Kidney (tissue), 13 donors: ENCODE measurements at regions not wholly inside any gene's neighbourhood (a gene's known extent, or its start where the extent isn't known, plus 50 kb on each side); places are given as distances from the start of the nearest gene placed in this dataset.

ENCODE experiments used
- DNase-seq, 5 donors: peaks; one replicate each; pipeline ENCODE4 v3.0.0-alpha.2; 2013 to 2020
- FAIRE-seq: peaks from 2 replicates; lab custom pipeline; 2012; peaks lifted over from hg19 to GRCh38; lab: Jason Lieb, UNC
- H3K27ac ChIP-seq, 2 donors: one replicate each; pipeline ENCODE4 v1.7.0; 2013; ENCODE audit warnings: low read depth in 2 of 2, low read length in 2 of 2, inconsistent platforms in 1 of 2
- H3K27me3 ChIP-seq: one replicate; pipeline ENCODE4 v1.7.1; 2013; ENCODE audit warnings: low read length, inconsistent platforms; ENCODE audit not compliant: control insufficient read depth, insufficient read depth
- H3K36me3 ChIP-seq, 3 donors: one replicate each; pipeline versions ENCODE4 v1.7.0 to v1.7.1; 2013; ENCODE audit warnings: low read length in 3 of 3, control low read depth in 1 of 3, inconsistent platforms in 1 of 3; ENCODE audit not compliant: insufficient read depth in 3 of 3, control insufficient read depth in 2 of 3
- H3K4me1 ChIP-seq, 3 donors: one replicate each; pipeline versions ENCODE4 v1.7.0 to v1.7.1; 2013; ENCODE audit warnings: low read length in 3 of 3, inconsistent platforms in 1 of 3, low read depth in 1 of 3; ENCODE audit not compliant: control insufficient read depth in 2 of 3, insufficient read depth in 2 of 3
- H3K4me3 ChIP-seq, 3 donors: one replicate each; pipeline versions ENCODE4 v1.7.0 to v1.8.1; 2013; ENCODE audit warnings: low read length in 3 of 3, control low read depth in 1 of 3, inconsistent platforms in 1 of 3
- H3K9ac ChIP-seq, 3 donors: one replicate each; pipeline versions ENCODE4 v1.7.0 to v1.7.1; 2013; ENCODE audit warnings: low read length in 3 of 3, control low read depth in 1 of 3, inconsistent platforms in 1 of 3
- H3K9me3 ChIP-seq, 3 donors: one replicate each; pipeline versions ENCODE4 v1.7.0 to v1.7.1; 2013; ENCODE audit warnings: low read length in 3 of 3, control low read depth in 1 of 3, inconsistent platforms in 1 of 3; ENCODE audit not compliant: control insufficient read depth in 2 of 3, insufficient read depth in 1 of 3
- intact Hi-C: fragments of 100-400 bp; cut with DNase I; formaldehyde crosslinking; loops from one replicate; pipeline ENCODE4 v1.11.1; 2022
- TF ChIP-seq, protein P1 (sequence below): IDR thresholded peaks from 3 replicates; pipeline ENCODE4 v1.5.1; 2012; ENCODE audit warnings: mild to moderate bottlenecking, moderate library complexity, borderline replicate concordance; ENCODE audit not compliant: insufficient read depth; ENCODE audit errors: extremely low read depth
- donor health status: control.
- donor health status: control.
- donor health status: control.
- donor health status: control.
- donor health status: control.
- donor health status: DM: yes; HTN: yes; CAD: no.
- donor health status: Normal renal cell carcinoma (clear cell type).

DNA sequence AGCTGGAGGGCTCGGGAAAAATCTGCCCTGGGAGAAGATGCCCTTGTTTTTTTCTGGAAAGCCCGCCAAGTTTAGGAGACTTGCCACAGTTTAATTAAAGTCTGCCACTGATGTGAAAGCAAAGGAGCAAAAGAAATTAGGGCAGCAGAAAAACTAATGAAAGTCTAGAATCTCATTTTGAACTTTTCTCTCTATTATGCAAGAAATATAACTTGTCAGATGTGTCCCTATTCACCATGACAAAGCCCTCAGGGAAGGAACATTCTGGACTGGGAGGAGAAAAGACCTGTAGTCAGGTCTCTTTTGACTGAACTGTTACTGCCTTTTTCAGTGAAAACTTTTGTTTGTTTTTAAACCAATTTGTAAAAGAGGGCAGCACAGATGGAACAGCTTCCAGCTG, 715.5 kb downstream of the SORCS3 start:
- Histone ChIP-seq H3K4me1 (no peaks in the 10 kb centered on the region), H3K9me3 (no peaks in the 10 kb centered on the region), H3K4me3 (no peak overlapping the region), H3K27me3 (no peaks in the 10 kb centered on the region), H3K27ac (no peak overlapping the region), H3K9ac (no peak overlapping the region), H3K36me3 (no peaks in the 10 kb centered on the region)
- intact Hi-C loops, result no loop called here
- TF ChIP-seq, protein P1, sequence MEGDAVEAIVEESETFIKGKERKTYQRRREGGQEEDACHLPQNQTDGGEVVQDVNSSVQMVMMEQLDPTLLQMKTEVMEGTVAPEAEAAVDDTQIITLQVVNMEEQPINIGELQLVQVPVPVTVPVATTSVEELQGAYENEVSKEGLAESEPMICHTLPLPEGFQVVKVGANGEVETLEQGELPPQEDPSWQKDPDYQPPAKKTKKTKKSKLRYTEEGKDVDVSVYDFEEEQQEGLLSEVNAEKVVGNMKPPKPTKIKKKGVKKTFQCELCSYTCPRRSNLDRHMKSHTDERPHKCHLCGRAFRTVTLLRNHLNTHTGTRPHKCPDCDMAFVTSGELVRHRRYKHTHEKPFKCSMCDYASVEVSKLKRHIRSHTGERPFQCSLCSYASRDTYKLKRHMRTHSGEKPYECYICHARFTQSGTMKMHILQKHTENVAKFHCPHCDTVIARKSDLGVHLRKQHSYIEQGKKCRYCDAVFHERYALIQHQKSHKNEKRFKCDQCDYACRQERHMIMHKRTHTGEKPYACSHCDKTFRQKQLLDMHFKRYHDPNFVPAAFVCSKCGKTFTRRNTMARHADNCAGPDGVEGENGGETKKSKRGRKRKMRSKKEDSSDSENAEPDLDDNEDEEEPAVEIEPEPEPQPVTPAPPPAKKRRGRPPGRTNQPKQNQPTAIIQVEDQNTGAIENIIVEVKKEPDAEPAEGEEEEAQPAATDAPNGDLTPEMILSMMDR, result no peak
- FAIRE-seq, result no peak
- DNase-seq, result no peak

DNA sequence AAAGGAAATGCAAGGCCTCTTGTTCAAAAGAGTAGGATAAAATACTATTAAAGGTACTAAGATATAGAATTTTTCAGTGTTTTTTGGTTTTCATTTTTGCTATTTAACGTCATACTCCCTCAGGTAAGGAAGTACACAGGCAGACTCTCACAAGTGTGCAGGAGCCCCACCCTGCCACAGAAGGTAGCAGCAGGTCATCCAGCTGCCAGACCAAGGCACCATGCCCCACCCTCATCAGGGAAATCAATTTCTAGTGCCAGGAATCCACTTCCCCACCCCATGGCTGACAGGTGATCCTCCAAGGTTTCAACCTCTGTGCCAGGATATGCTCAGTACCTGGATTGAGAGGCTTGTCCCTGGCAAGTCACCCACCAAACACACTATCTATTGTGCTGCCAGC, 712.9 kb downstream of the SORCS3 start:
- TF ChIP-seq, protein P1, result no peak
- Histone ChIP-seq H3K36me3 (no peaks in the 10 kb centered on the region), H3K9ac (no peak overlapping the region), H3K27ac (no peak overlapping the region), H3K4me1 (no peaks in the 10 kb centered on the region), H3K4me3 (no peak overlapping the region), H3K27me3 (no peaks in the 10 kb centered on the region), H3K9me3 (no peaks in the 10 kb centered on the region)
- intact Hi-C loops, result no loop called here
- FAIRE-seq, result no peak
- no peak for DNase-seq

GRCh38 chr10:105352827-105353226, 711.7 kb downstream of the SORCS3 start:
- FAIRE-seq (no peak), DNase-seq (no peak)
- intact Hi-C loops, result no loop called here
- Histone ChIP-seq H3K27me3 (no peaks in the 10 kb centered on the region), H3K36me3 (no peaks in the 10 kb centered on the region), H3K9me3 (no peaks in the 10 kb centered on the region), H3K4me3 (no peak overlapping the region), H3K27ac (no peak overlapping the region), H3K9ac (no peak overlapping the region), H3K4me1 (no peaks in the 10 kb centered on the region)
- TF ChIP-seq, protein P1, result no peak

DNA sequence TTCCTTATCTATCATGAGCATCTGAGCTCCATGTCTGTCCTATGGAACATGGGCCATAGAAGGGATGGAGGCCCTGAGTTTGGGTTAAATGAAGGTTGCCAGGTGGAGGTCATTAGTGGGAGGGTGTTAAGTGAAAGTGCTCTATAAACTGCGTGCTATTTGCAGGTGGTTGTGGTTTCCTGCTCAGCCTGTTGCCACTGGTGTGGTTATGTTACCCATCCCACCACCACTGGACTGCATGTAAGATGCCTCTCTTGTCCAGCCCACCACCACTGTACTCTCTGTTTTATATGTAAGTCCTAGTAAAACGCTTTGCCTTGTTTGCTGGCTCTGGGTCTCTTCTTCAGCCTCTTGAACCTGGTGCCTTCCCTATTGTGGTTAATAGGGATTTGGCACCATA, 711.2 kb downstream of the SORCS3 start:
- TF ChIP-seq, protein P1, result no peak
- FAIRE-seq (no peak), DNase-seq (no peak)
- Histone ChIP-seq H3K9me3 (no peaks in the 10 kb centered on the region), H3K4me1 (no peaks in the 10 kb centered on the region), H3K27ac (no peak overlapping the region), H3K4me3 (no peak overlapping the region), H3K36me3 (no peaks in the 10 kb centered on the region), H3K9ac (no peak overlapping the region), H3K27me3 (no peaks in the 10 kb centered on the region)
- intact Hi-C loops, result no loop called here
